Naive B cell (primary cell): ENCODE measurements at regions not wholly inside any gene's neighbourhood (a gene's known extent, or its start where the extent isn't known, plus 50 kb on each side); places are given as distances from the start of the nearest gene placed in this dataset.

Experiments
- ATAC-seq, 2 donors: fragments of 150-1000 bp; cut with Tn5 transposase; 2 replicates each; pipeline ENCODE4 v1.10.0; 2021; ENCODE audit warnings: low read depth in 2 of 2, mild to moderate bottlenecking in 2 of 2, moderate library complexity in 2 of 2
- DNase-seq: peaks from one replicate; pipeline ENCODE4 v3.0.0; 2022
- H3K27ac Mint-ChIP-seq, 6 donors: one replicate each; pipeline ENCODE4 v1.8.0; 2020 to 2022; ENCODE audit warnings: mild to moderate bottlenecking in 6 of 6, mixed read lengths in 6 of 6, moderate library complexity in 5 of 6, inconsistent platforms in 2 of 6
- H3K27me3 Mint-ChIP-seq, 3 donors: one replicate each; pipeline ENCODE4 v1.8.0; 2021 to 2022; ENCODE audit warnings: mixed read lengths in 3 of 3, mild to moderate bottlenecking in 1 of 3
- H3K36me3 Mint-ChIP-seq, 2 donors: one replicate each; pipeline ENCODE4 v1.8.0; 2020 to 2022; ENCODE audit warnings: mixed read lengths in 2 of 2, inconsistent platforms in 1 of 2, mild to moderate bottlenecking in 1 of 2
- H3K4me1 Mint-ChIP-seq, 3 donors: one replicate each; pipeline ENCODE4 v1.8.0; 2020 to 2022; ENCODE audit warnings: mixed read lengths in 3 of 3, inconsistent platforms in 1 of 3, mild to moderate bottlenecking in 1 of 3, moderate library complexity in 1 of 3
- H3K4me3 Mint-ChIP-seq, 8 donors: one replicate each; pipeline ENCODE4 v1.8.0; 2020 to 2022; ENCODE audit warnings: mild to moderate bottlenecking in 8 of 8, mixed read lengths in 8 of 8, moderate library complexity in 8 of 8, inconsistent platforms in 2 of 8
- H3K9me3 Mint-ChIP-seq, 7 donors: one replicate each; pipeline ENCODE4 v1.8.0; 2020 to 2022; ENCODE audit warnings: mixed read lengths in 7 of 7, mild to moderate bottlenecking in 5 of 7, inconsistent platforms in 2 of 7, moderate library complexity in 1 of 7

DNA sequence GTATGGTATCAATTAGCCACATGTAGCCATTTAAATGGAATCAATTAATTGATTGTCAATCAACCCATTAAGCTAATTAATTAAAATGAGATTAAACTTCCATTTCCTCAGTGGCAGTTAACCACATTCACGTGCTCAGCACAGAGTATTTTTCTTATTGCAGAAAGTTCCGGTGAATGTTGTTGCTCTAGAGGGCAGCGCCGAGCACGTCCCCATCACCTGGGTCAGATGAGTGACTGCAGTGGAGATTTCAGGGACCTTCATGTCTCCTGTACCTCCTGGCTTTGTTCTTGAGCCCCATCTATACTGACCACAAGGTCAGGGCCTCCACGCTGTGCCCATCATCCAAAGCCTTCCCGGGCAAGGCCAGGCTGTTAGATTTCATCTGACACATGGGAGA is 168.8 kb upstream of the MKI67 start:
- H3K4me3 Mint-ChIP-seq: no peak overlapping the region
- ATAC-seq: no peak
- no peaks in the 10 kb centered on the region for H3K4me1 Mint-ChIP-seq
- H3K36me3 Mint-ChIP-seq: peaks cover 6% of the 10 kb centered on the region in 2 donors
- DNase-seq: no peak
- peaks cover 7 to 18% (median 15%) of the 10 kb centered on the region in 7 donors for H3K9me3 Mint-ChIP-seq
- H3K27me3 Mint-ChIP-seq: peaks cover 19 to 33% (median 29%) of the 10 kb centered on the region in 3 donors
- H3K27ac Mint-ChIP-seq: no peak overlapping the region

DNA sequence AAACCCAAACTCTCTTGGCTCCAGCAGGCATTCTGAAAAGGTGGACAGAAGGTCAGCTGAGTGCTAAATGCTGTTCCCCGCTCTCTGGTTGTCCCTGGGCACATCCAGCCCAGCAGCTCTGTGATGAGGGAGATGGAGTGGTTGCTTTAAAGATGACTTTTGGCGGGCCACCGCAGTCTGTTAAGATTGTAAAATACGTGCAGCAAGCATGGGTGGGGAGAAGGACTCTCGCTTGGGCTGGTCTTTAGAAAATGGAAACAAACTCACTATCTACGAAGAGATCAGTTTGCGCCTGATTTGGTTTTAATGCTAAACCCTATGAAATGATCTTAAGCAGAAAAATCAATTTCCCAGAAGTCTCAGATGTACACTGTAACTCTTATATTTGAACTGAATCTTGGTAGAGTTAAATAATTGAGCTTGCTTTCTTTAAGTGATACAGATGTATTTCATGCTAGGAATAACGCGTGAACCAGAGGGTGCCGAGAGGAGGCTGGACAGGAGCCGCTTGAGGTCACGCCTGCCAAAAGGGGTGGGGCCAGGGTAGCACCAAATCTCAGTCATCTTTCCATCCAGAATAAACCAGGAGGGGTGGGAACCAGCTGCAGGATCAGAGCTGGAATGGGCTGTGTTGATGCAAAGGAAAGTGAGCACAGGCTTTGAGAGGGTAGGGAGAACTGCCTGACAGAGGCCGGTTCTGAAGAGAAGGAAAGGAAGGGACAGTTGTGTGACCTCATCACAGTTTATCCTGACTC is 170.2 kb upstream of the MKI67 start:
- ATAC-seq: no peak

DNA sequence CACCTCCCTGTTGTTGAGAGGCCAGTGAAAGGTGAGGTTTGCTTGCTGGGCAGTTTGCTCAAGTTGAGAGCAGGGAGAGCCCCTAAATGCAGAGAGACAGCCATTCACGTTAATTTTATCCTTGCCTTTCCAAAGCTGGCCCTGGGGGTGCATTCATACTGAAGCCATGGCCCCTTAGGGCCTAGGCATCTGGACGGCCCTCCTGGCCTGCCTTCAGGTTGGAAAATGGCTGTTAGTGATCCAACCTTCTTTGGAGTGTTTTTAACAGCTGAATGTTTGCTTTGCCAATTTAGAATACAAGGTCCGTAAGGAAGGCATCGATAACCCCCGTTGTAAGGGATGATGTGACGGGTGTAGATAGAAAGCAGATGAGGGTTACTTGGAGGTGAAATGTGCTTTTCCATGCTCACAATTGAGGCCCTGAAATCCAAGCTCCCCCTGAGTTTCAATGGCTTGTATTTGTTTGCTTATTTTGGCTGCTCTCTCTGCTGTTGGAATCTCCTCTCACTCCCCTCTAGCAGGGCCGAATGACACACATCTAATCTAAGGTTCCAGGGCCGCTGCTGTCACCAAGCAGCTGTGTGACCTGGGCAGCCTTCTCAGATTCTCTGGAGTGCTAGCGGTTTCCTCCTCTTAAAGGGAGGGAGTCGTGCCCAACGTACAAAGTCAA is 171.6 kb upstream of the MKI67 start:
- Mint-ChIP-seq H3K9me3 (peaks cover 7 to 26% (median 10%) of the 10 kb centered on the region in 7 donors), H3K4me3 (no peak overlapping the region), H3K27ac (no peak overlapping the region), H3K4me1 (no peaks in the 10 kb centered on the region), H3K36me3 (peaks cover 0 to 7% of the 10 kb centered on the region in 2 donors), H3K27me3 (peaks cover 16 to 20% (median 20%) of the 10 kb centered on the region in 3 donors)
- ATAC-seq (no peak), DNase-seq (no peak)

More for the DNA sequence above, 170.2 kb upstream of the MKI67 start:
- Mint-ChIP-seq H3K27ac (no peak overlapping the region), H3K27me3 (peaks cover 15 to 28% (median 26%) of the 10 kb centered on the region in 3 donors), H3K36me3 (peaks cover 0 to under 1% of the 10 kb centered on the region in 2 donors), H3K4me1 (no peaks in the 10 kb centered on the region), H3K9me3 (peaks cover 4 to 18% (median 8%) of the 10 kb centered on the region in 7 donors), H3K4me3 (peak overlapping the region in 1 of 8 donors; percentile 39)
- no peak for DNase-seq

DNA sequence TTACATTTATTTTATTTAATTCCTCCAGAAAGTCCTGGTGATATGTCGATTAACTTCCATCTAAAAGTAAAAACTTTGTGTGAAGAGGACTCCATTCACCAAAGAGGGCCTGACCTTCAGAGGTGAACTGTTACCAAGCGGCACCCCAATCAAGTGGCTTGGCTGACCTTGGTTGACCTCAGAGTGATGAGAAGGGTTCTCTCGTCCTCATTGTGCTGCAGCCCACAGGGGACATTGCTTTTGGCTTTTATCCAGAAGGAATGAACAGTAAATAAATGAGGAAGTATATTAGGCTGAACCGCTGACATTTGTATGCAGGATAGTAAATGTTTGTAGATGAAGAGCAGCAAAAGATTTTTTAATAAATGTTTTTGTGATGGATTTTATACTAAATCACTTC is 172.4 kb upstream of the MKI67 start:
- peaks cover 14 to 20% (median 20%) of the 10 kb centered on the region in 3 donors for H3K27me3 Mint-ChIP-seq
- H3K27ac Mint-ChIP-seq: peak overlapping the region in 1 of 6 donors; percentile 33
- ATAC-seq (no peak), DNase-seq (no peak)
- peaks cover 9 to 30% (median 10%) of the 10 kb centered on the region in 7 donors for H3K9me3 Mint-ChIP-seq
- H3K4me1 Mint-ChIP-seq: no peaks in the 10 kb centered on the region
- H3K4me3 Mint-ChIP-seq: no peak overlapping the region
- H3K36me3 Mint-ChIP-seq: peaks cover 0 to 7% of the 10 kb centered on the region in 2 donors

DNA sequence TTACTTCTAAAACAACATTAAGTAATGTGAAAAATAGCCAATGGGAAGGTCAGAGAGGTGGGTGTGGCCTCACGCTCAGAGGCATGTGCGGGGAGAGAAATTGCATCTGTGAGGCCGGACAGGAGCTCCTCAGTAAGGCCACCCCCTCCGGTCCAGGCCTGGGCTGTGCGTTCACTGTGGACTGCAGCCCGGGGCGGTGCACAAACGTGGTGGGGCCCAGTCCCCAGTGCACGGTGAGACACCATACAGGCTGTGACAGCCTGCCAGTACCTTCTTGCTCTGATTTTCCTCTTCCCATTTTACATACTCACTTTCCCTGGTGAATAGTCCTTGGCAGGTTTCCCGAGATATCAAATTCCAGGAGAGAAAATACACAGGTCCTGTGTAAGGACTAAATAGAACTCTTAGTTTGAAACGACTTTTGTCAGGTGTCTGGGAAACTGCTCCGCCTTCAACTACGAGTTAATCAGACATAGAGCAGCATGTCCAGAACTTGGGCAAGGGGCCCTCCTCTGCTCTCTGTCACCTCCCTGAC is 174.1 kb upstream of the MKI67 start:
- Mint-ChIP-seq H3K27ac (no peak overlapping the region), H3K27me3 (peaks cover 19 to 20% (median 20%) of the 10 kb centered on the region in 3 donors), H3K4me1 (no peaks in the 10 kb centered on the region), H3K4me3 (no peak overlapping the region), H3K36me3 (peaks cover 0 to 7% of the 10 kb centered on the region in 2 donors), H3K9me3 (peaks cover 9 to 30% (median 13%) of the 10 kb centered on the region in 7 donors)
- DNase-seq (no peak), ATAC-seq (no peak)

DNA sequence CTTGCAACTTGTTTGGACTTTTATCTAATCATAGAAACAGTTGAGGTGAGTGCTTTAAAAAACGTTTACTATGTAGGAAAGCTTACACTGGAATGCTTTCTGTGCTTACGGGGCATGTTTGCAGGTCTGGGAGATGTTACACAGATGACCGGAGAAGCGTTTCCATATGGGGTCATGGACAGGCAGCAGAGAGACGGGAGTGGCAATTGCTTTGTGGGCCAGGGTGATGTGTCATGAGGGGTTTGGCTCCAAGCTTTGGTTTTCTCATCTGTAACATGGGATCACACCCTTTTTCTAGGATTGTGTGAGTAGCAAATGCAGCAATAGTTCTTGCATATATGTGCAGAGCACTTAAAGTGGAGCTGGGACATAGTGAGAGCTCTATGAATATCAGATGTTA is 174.8 kb upstream of the MKI67 start:
- H3K27me3 Mint-ChIP-seq: peaks cover 14 to 24% (median 20%) of the 10 kb centered on the region in 3 donors
- H3K4me3 Mint-ChIP-seq: no peak overlapping the region
- peaks cover 0 to 7% of the 10 kb centered on the region in 2 donors for H3K36me3 Mint-ChIP-seq
- no peak overlapping the region for H3K27ac Mint-ChIP-seq
- H3K9me3 Mint-ChIP-seq: peaks cover 9 to 30% (median 13%) of the 10 kb centered on the region in 7 donors
- ATAC-seq (no peak), DNase-seq (no peak)
- H3K4me1 Mint-ChIP-seq: no peaks in the 10 kb centered on the region

DNA sequence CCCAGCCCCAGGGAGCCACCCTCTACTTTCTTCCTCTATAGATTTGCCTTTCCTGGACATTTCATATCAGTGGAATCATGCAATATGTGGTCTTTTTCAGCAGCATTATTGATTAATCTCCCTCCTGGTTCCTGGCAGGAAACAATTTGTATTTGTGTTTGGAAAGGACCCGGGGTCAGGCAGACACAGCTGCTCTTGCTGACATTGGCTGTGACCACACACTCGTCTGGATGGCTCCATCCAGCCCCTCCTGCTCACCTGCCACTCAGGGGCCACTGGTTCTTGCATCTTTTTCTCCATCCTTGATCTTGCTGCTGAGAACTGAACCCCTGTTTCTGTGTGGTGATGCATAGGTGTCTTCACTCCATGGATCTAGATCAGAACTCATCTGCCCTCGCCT is 176.6 kb upstream of the MKI67 start:
- peaks cover 9 to 25% (median 13%) of the 10 kb centered on the region in 3 donors for H3K27me3 Mint-ChIP-seq
- ATAC-seq (no peak), DNase-seq (no peak)
- H3K27ac Mint-ChIP-seq: no peak overlapping the region
- H3K36me3 Mint-ChIP-seq: peaks cover 0 to 7% of the 10 kb centered on the region in 2 donors
- peaks cover 9 to 30% (median 12%) of the 10 kb centered on the region in 7 donors for H3K9me3 Mint-ChIP-seq
- H3K4me1 Mint-ChIP-seq: no peaks in the 10 kb centered on the region
- no peak overlapping the region for H3K4me3 Mint-ChIP-seq

DNA sequence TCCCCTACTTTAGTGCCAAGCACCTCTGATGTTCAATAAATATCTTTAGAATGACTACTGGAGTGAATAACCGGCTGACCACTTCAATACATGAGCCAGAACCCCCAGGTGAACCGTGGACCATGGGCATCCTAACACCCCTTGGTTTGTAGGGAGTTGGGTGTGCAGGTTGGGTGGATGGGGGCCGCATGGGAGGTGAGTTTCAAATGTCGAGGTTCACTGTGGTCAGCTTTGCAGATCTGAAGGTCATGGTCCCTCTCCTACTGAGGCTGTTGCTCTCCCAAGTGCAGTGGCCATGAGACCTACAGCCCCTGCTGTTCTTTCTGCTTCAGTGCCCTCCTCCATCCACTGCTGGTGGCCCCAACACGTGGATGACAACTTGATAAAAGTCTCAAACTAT is 178.0 kb upstream of the MKI67 start:
- no peaks in the 10 kb centered on the region for H3K4me1 Mint-ChIP-seq
- H3K36me3 Mint-ChIP-seq: peaks cover 0 to 7% of the 10 kb centered on the region in 2 donors
- H3K27ac Mint-ChIP-seq: no peak overlapping the region
- peaks cover 9 to 30% (median 11%) of the 10 kb centered on the region in 7 donors for H3K9me3 Mint-ChIP-seq
- peaks cover 7 to 22% (median 17%) of the 10 kb centered on the region in 3 donors for H3K27me3 Mint-ChIP-seq
- no peak for DNase-seq
- ATAC-seq: no peak
- no peak overlapping the region for H3K4me3 Mint-ChIP-seq

DNA sequence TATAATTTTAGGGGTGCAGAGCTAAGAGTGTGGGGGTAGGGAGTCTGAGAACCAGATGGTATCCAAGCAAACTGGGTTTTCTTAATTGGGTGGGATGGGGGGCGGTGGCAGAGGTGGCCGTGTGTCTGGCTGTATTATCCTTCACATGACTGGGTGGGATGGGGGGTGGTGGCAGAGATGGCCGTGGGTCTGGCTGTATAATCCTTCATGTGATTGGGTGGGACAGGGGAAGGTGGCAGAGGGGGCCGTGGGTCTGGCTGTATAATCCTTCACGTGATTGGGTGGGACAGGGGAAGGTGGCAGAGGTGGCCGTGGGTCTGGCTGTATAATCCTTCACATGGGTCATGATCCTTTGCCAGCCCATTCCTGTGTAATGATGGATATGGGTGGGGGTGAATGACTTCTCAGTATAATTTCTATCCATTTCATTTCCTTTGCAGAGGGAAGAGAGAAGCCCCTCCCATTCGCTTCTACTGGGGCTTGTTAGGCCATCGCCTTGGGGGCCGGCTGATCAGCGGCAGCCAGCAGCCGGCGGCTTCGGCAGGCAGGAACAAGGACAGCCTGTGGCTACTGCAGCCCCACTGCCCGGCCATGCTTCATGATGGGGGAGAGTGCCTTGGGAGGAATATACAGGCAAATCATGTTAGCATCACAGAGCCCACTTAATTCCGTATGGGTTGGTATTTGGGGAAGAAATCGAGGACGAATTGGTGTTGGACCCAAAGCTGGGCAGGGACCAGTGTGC is 179.6 kb upstream of the MKI67 start:
- Mint-ChIP-seq H3K27me3 (peaks cover 0 to 16% (median 15%) of the 10 kb centered on the region in 3 donors), H3K27ac (no peak overlapping the region), H3K9me3 (peaks cover 6 to 22% (median 8%) of the 10 kb centered on the region in 7 donors), H3K36me3 (peaks cover 0 to 7% of the 10 kb centered on the region in 2 donors), H3K4me3 (no peak overlapping the region), H3K4me1 (no peaks in the 10 kb centered on the region)
- no peak for DNase-seq
- no peak for ATAC-seq

DNA sequence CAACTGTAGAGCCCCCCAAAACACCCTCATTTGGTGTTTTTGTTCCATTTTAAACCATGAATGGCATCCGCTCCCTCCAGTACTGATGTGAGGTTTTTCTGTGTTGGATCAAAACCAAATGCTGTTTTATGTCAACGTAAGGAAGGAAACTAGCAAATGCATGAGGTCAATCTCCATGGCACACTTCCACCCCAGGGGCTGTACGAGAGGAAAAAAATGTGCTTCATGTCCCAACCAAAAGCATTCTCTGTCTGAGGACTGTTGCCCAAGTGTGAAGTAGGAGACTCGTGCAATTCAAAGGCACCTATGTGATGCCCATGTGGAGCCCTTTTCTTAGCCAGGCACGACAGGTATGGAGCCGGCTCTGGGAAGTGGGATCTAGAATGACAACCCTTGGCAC is 180.3 kb upstream of the MKI67 start:
- no peaks in the 10 kb centered on the region for H3K4me1 Mint-ChIP-seq
- DNase-seq (no peak), ATAC-seq (no peak)
- H3K27ac Mint-ChIP-seq: no peak overlapping the region
- no peak overlapping the region for H3K4me3 Mint-ChIP-seq
- H3K27me3 Mint-ChIP-seq: peaks cover 0 to 16% (median 12%) of the 10 kb centered on the region in 3 donors
- peaks cover 0 to 6% of the 10 kb centered on the region in 2 donors for H3K36me3 Mint-ChIP-seq
- H3K9me3 Mint-ChIP-seq: peaks cover 4 to 15% (median 6%) of the 10 kb centered on the region in 7 donors

DNA sequence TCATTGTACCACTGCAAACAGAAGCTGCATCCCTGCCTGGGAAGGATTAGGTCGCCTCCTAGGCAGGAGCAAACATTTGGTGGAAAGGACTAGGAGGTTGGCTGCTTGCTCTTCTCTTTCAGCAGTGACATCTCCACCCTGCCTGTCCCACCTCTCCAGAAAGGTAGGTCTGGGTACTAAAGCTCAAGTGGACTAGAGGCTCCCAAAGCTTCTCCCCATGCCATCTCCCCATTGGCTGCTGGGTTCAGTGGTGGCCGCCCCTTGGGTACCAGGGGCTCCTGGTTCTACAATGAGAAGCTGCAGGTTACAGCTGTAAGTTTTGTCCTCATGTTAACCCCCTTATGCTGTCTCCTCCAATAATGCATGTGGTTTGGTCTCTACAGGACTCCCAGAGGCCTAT is 180.7 kb upstream of the MKI67 start:
- Mint-ChIP-seq H3K4me3 (no peak overlapping the region), H3K27ac (no peak overlapping the region), H3K27me3 (peaks cover 0 to 16% (median 12%) of the 10 kb centered on the region in 3 donors), H3K36me3 (peaks cover 0 to 2% of the 10 kb centered on the region in 2 donors), H3K9me3 (peaks cover 0 to 10% (median 4%) of the 10 kb centered on the region in 7 donors), H3K4me1 (no peaks in the 10 kb centered on the region)
- DNase-seq (no peak), ATAC-seq (no peak)

DNA sequence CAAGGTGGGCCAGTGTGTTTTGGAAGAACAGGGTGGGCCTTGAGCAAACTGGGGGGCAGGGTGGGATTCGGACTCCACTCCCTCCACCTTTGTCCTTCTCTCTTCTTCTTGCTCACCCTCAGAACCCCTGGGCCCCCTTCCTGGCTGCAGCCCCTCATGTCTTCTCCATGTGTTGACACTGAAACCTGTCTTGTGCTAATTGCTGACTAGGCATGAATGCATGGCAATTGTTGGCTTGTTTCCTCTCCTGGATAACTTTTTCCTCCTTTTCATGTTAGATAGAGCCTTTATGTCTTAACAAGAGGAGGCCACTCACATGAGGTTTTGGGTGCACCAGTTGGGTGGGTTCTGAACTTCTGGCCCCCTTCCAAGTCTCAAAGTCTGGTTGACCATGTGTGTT is 181.6 kb upstream of the MKI67 start:
- DNase-seq (no peak), ATAC-seq (no peak)
- Mint-ChIP-seq H3K4me1 (no peaks in the 10 kb centered on the region), H3K27ac (no peak overlapping the region), H3K4me3 (no peak overlapping the region), H3K36me3 (no peaks in the 10 kb centered on the region), H3K9me3 (peaks cover 0 to 4% (median 2%) of the 10 kb centered on the region in 7 donors), H3K27me3 (peaks cover 0 to 15% (median 12%) of the 10 kb centered on the region in 3 donors)
